CD4-positive, alpha-beta T cell treated with Interleukin-10 for 1 hour (primary cell): ENCODE measurements at regions not wholly inside any gene's neighbourhood (a gene's known extent, or its start where the extent isn't known, plus 50 kb on each side); places are given as distances from the start of the nearest gene placed in this dataset.
"Not testable (repeated sequence)": the region's sequence is repeated elsewhere in the genome, so short reads cannot be mapped to it uniquely, and the experiment has no call there.

ENCODE experiments used
- DNase-seq: peaks from one replicate; pipeline ENCODE4 v3.0.0-alpha.2; 2020

GRCh38 chr6:160804639-160805038 is 102.6 kb downstream of the PLG start:
- DNase-seq: no peak

DNA sequence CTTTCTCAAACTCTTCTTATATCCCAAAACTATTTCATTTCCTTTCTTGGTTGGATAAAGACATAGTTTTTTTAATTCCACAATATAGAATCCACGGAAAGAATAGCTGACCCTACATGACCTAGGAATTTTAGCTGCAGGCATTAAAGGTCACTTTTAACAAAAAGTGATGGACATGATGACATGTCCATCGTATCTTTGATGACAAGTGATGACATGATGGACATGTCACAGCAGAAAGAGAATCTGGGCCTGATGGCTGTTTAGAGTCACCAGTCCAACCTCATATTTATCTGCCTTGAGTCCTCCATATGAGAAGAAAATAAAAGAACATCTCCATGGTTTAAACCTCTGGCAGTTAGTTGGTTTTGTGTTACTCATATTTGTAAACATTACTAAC is 106.2 kb downstream of the PLG start:
- no peak for DNase-seq

DNA sequence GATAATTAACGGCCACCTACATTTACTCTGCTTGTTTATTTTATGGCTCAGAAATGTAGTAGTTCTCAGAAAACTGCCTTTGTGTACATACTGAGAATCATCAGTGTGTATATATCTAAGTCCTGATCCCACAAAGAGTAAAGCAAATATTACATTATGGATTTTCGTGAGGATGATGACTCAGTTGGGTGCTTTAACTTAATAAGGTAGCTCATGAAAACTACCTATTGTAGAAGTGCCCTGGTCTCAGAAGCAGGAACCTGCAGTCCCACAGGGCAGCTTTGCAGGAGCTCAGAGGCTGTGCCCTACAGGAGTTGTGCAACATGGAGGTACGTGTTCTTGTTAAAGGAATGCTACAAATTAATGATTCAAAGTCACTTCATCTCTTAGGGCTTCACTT is 108.2 kb downstream of the PLG start:
- no peak for DNase-seq

DNA sequence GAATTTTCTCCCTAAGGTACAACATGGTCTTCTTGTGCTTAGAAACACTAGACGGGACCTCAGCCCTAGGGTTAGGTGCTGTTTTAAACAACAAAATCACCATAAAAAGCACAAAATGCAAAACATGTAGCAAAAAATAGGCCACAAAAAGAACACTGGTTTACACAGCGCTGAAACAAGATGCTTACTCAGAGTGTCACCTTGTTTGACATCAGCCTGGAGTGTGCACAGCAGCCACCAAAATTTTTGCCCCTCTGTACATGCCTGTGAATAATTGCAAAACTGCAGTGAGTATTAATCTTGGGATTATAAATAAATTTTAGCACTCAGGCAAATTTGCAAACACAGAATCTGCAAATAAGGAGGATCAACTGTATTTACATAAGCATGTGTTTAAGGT is 110.1 kb downstream of the PLG start:
- no peak for DNase-seq

- no peak for DNase-seq
These were observed 116.9 kb downstream of the PLG start for GRCh38 chr6:160818934-160819333.

GRCh38 chr6:160820661-160821060 is 118.6 kb downstream of the PLG start:
- DNase-seq: not testable (repeated sequence)

DNA sequence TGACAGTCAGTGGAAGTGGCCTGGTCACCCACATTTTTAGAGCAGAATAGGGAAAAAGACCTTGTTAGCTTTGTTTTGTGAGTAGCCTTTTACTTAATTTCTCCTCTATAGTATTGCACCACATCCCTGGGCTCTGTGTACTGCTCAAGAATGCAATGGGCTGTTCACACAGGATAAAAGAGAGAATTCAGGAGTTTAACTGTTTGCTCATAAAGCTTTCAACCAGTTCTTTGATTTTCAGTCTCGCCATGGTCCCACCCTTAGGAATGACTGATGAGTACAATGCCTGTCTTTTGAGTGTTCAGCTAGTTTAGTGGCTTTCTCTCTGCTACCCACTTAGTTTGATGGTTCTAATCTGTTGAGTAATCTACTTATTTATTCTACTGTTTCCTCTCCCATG is 129.7 kb downstream of the PLG start:
- DNase-seq: no peak

GRCh38 chr6:160832422-160832821 is 130.4 kb downstream of the PLG start:
- DNase-seq: no peak

GRCh38 chr6:160837146-160837545 is 135.1 kb downstream of the PLG start:
- no peak for DNase-seq

DNA sequence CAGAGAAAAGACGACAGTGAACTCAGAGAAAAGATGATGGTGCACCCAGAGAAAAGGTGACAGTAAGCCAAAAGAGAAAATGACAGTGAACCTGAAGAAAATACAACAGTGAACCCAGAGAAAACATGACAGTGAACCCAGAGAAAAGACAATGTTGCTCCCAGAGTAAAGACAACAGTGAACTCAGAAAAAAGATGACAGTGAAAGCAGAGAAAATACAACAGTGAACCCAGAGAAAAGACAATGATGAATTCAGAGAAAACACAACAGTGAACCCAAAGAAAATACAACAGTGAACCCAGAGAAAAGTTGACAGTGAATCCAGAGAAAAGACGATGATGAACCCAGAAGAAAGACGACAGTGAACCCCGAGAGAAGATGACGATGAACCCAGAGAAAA is 140.5 kb upstream of the MAP3K4 start:
- no peak for DNase-seq

- no peak for DNase-seq
These were observed 137.6 kb upstream of the MAP3K4 start for GRCh38 chr6:160853946-160854345.

- no peak for DNase-seq
These were observed 132.7 kb upstream of the MAP3K4 start for GRCh38 chr6:160858886-160859285.

GRCh38 chr6:160859822-160860221 is 131.7 kb upstream of the MAP3K4 start:
- DNase-seq: no peak

DNA sequence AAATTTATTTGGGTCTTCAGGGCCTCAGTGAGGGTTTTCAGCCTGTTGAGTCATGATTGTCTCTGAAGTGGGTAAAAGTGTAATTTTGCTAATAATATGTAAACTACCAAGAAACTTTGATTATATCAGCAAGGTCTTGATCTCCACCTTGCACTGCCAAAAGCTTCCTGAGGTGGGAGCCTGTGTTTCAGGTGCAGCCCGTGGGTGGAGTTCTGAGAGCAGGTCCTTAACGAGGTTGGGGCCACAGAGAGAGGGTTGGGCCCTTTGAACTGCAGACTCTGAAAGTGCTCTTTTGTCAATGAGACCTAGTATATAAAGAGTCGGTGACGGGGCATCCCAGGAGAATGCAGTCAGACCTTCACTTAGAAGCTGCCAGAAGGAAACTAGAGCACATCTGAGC is 129.7 kb upstream of the MAP3K4 start:
- DNase-seq: no peak

GRCh38 chr6:160863782-160864181 is 127.8 kb upstream of the MAP3K4 start:
- no peak for DNase-seq

GRCh38 chr6:160871320-160871719 is 120.2 kb upstream of the MAP3K4 start:
- no peak for DNase-seq

DNA sequence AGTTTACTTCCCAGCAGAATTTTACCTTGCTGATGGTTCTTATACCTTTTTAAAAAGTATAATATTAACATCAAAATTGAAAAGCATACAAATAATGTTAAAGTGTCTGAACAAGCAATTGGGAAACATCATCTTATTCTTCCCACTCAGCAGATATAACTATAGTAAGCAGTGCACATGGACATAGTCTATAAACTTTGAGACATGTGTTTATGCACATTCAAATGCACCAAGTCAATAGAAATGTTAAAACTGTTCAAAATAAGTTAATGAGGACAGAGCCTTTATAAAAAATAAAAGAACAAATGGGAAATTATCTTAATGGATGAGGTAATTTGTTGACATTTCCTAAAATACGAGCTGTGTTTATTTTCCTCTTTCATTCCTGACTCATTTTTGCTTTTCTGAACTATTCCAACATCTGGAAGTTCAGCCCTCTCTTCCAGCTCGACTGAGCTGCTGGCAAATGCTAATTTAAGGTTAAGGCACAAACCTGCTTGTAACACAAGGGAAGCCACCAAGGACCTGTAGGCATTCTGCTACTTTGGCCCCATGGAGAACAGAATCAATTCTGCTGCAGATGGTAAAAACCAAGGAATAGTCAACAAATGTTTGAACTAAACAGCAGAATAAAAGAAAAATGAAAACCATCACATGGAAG is 110.3 kb upstream of the MAP3K4 start:
- no peak for DNase-seq

DNA sequence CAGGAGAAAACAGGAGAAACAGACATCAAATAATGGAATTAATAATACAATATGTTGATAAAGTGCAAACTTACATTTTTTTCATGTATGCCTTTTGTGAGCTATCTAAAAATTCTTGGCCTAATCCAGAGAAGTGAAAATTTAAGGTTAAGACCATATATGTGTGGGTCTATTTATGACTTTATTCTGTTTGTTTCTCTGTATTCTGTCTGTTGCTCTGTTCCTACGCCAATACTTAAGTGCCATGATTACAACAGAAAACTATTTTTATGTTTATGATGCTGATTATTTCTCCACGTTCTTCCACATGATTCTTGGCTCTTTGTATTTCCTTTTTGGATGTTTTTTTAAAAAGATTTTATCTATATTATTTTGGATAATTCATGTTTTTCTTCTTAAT is 109.6 kb upstream of the MAP3K4 start:
- no peak for DNase-seq

GRCh38 chr6:160882791-160883279 is 108.7 kb upstream of the MAP3K4 start:
- no peak for DNase-seq

GRCh38 chr6:160883560-160883959 is 108.0 kb upstream of the MAP3K4 start:
- no peak for DNase-seq

- no peak for DNase-seq
These were observed 107.6 kb upstream of the MAP3K4 start for GRCh38 chr6:160883999-160884398.

GRCh38 chr6:160889148-160889547 is 102.4 kb upstream of the MAP3K4 start:
- not testable (repeated sequence) for DNase-seq

DNA sequence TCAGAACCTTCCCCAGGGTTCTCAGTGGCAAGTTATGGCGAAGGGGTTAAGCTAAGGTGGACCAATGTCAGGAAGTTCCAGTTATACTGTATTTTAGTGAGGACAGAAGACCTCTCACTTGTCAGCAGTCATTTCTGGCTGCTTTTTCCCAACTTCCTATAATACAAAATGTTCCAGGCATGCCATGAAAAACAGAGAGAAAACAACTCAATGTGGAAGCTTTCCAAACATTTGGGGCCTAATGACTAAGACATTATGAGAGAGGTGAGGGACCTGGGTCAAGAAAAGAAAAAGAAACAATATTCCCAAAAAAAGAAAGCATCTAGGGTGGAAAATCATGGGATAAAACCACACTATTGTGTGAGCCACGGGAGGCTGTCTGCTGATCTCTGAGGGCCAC is 99.9 kb upstream of the MAP3K4 start:
- no peak for DNase-seq

- DNase-seq: no peak
These were observed 96.0 kb upstream of the MAP3K4 start for GRCh38 chr6:160895562-160895961.

DNA sequence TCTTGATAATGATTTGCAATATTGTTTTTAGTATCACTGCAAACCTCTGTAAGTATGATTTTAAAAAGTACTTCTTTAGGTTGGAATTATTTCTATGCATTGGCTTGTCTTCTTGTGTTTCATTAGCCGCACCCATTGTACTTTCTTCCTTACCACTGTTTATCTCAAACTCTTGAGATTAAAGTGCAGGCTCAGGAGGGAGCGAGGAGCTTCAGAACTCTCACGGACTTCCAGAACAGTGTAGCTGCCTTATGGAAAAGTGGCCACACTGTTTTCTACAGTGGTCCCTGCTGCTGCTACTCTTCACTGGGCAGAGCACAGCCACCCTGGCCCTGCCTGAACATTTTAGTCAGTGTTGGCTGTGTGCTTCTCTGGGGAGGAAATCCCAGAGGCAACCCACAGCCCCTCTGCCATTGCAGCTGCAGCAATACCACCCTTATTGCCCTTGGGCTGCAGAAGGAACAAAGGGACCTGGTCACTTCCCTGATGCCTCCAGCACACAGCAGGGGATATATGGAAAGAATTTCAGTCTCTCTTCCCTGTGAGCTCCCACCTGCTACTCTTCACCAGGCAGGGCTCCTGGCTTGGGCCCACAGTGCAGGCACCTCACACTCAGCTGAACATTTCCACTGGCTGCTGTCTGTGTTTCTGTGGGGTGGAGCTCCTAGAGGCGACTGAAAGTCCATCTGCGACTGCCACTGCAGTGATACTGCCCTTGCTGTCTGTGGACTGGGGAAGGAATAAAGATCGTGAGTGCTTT is 91.7 kb upstream of the MAP3K4 start:
- DNase-seq: no peak
